GM12865 (cell line): ENCODE measurements at regions not wholly inside any gene's neighbourhood (a gene's known extent, or its start where the extent isn't known, plus 50 kb on each side); places are given as distances from the start of the nearest gene placed in this dataset.

Experiments used
- DNase-seq: peaks from one replicate; pipeline ENCODE4 v3.0.0; 2010; ENCODE audit warnings: low read depth
- H3K4me3 ChIP-seq: 2 replicates; pipeline ENCODE4 v1.5.1; 2011; ENCODE audit warnings: mild to moderate bottlenecking, low read depth, low read length, control low read depth
- CTCF ChIP-seq: IDR thresholded peaks from 2 replicates; pipeline ENCODE4 v1.5.1; 2011; ENCODE audit warnings: low read length, control low read depth, low read depth, inconsistent platforms; ENCODE audit not compliant: insufficient read depth; ENCODE audit errors: missing control alignments

GRCh38 chr2:57569396-57569795 lies 477.2 kb upstream of the VRK2 start:
- H3K4me3 ChIP-seq, result no peak overlapping the region
- TF ChIP-seq CTCF, result no peak
- DNase-seq, result no peak

GRCh38 chr2:57570961-57571360 lies 475.6 kb upstream of the VRK2 start:
- H3K4me3 ChIP-seq, result no peak overlapping the region

DNA sequence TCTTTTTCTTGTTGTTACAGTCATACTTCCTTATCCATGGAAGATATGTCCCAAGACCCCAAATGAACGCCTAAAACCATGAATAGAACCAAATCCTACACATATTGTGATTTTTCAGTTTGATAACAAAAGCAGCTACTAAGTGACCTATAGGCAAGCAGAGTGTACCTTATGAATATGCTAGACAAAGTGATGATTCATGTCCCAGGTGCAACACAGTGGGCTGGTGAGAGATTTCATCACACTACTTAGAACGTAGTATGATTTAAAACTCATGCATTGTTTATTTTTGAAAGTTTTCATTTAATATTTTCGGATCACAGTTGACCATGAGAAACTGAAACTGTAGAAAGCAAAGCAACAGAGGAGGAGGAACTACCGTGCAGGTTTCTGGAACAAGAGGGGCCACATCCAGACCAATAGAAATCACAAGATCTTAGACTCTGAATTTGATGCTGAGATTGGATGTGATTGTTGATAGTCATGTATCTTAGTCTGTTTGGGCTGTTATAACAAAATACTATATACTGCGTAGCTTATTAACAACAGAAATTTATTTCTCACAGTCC lies 470.8 kb upstream of the VRK2 start:
- H3K4me3 ChIP-seq, result no peak overlapping the region
- TF ChIP-seq CTCF, result no peak
- no peak for DNase-seq

More at GRCh38 chr2:57570961-57571360, 475.6 kb upstream of the VRK2 start:
- no peak for TF ChIP-seq CTCF
- DNase-seq, result no peak

DNA sequence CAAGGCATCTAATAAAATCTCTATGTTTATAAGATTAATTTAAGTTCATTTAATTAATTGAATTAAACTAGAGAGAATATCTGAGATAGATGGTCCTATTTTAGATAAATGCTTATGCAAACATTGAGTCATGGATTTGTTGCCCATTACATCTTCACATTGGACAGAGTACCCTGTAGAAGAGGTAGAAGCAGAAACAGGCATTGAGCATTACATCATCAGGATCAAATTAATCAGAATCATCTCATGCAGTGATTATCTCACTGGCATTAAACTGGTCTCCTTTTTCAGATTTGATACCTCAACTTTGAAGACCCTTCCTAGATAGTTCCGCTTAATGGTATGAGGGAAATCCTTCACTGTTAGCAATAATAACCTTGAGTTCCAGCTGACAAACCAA lies 469.6 kb upstream of the VRK2 start:
- H3K4me3 ChIP-seq, result no peak overlapping the region
- DNase-seq, result no peak
- TF ChIP-seq CTCF, result no peak

DNA sequence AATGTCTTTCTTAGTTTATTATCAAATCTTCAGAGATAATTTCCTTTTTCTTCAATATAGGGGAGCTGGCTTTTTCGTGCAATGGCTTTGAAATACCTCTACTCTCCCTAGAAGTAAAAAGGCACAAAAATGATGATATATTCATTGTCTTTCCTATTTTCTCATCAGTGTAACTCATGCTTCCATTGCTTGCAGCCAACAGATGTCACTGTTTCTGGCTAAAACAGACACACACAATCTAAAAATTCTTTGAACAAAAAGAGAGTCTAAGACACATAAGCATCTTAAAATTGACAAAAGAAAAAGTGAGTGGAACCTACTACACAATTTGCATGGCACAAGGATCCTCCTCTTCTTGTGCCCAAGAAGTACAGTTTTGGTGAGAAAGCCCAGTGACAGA lies 448.7 kb upstream of the VRK2 start:
- no peak for TF ChIP-seq CTCF
- no peak for DNase-seq
- no peak overlapping the region for H3K4me3 ChIP-seq

DNA sequence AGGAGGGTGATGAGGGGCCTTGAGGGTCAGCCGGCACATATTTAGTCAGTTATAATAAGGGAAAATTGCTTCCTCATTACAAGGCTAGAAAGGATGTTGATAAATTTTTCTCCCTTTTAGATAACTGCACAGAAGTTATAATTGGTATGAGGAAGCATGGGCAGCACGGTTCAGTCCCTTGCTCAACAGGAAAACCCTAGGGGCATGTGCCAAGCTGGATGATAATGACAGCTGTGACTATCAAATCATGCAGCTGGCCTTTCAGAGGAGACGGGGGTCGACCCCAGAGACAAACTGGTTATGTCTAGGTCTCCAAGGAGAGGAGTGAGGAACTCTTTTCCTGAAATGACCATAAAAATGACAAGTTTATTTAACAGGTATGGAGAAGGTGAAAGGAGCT lies 448.1 kb upstream of the VRK2 start:
- no peak overlapping the region for H3K4me3 ChIP-seq
- no peak for TF ChIP-seq CTCF
- DNase-seq, result no peak

- TF ChIP-seq CTCF, result no peak
- no peak overlapping the region for H3K4me3 ChIP-seq
- DNase-seq, result no peak
Measured at GRCh38 chr2:57602733-57603132, 443.9 kb upstream of the VRK2 start.
